Left forelimb (tissue), 1 donor: ENCODE measurements at regions not wholly inside any gene's neighbourhood (a gene's known extent, or its start where the extent isn't known, plus 50 kb on each side); places are given as distances from the start of the nearest gene placed in this dataset.
"Not testable (repeated sequence)": the region's sequence is repeated elsewhere in the genome, so short reads cannot be mapped to it uniquely, and the experiment has no call there.

Experiments
- DNase-seq: peaks from one replicate; pipeline ENCODE4 v3.0.0-alpha.2; 2018; ENCODE audit warnings: low spot score

- no peak for DNase-seq
Observed at GRCh38 chr2:216943109-216943508, 83.2 kb upstream of the TNP1 start.

- no peak for DNase-seq
Observed at GRCh38 chr2:216942465-216942864, 82.6 kb upstream of the TNP1 start.

DNA sequence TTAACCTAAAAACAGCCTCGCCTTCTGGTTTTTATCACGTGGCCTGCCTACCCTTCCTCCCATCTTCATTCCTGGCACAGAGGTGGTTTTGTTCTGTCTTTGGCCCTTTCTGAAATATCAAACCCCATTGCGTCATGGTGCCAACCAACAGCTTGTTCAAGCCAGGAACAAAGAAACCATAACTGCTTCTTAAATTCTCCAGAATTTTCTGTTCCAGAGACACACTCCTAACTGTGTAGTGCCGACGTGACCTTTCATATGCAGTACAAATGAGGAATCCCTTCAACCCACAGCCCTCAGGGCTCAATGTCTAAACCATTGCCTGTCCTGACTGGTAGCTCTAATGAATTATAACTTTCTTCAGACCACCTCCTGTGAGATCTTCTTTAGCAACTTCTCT lies 82.2 kb upstream of the TNP1 start:
- DNase-seq: no peak

DNA sequence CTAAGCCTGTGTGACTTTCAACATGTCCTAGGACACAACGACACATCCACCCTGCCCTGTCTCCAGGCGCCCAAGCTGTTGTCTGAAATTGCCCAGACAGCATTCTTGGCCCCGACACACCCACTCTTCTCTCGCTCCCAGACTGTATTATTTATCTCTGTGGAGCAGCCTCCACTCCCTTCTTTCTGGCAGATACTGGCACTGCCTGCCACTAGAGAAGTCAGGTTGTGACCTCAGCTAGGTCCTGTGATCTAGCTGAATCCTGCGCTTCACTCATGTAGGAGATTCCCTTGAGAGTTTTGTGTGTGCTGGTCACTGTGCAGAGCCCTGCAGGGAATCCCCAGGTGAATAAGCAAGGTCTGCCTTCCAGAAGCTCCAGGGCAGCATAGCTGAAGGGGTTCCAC lies 77.1 kb upstream of the TNP1 start:
- DNase-seq: no peak

DNA sequence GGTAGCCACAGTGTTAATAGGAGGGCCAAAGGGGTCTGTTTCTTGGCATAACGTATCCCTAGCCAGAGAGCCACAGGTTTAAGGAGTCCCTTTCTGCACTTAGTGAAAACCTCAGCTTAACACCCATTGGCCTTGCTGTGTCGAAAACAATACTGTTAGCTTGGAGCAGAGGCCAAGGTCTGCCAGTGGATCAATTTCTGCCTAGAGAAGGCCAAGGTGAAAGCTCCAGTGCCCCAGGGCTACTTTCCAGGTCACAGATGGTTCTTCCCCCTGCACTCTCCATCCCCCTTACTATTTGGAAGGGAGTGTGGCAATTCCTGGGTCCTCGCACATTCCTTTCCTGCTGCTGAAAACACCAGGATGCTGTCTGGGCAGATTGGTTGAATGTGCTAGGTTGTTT lies 74.8 kb upstream of the TNP1 start:
- DNase-seq: no peak

DNA sequence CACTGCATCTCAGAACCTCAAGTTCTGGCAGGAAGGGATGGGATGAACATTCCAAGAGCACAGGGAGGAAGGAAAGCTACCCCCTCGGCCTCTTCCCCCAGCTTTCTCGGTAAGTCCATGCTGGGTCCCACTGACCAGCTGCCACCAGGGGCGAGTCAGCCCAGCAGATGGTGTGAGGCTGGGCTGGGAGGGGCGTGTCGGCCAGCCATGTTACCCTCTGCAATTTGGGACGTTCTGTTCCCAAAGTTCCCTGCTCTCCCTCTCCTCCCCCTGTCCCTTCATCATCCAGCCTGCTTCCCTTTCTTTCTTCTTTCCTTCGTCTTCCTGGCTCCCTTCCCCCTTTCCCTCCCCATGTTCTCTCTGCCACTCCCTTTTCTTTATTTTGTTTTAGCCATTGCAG lies 74.3 kb upstream of the TNP1 start:
- no peak for DNase-seq

- DNase-seq: no peak
Observed at GRCh38 chr2:216932863-216933548, 73.1 kb upstream of the TNP1 start.

DNA sequence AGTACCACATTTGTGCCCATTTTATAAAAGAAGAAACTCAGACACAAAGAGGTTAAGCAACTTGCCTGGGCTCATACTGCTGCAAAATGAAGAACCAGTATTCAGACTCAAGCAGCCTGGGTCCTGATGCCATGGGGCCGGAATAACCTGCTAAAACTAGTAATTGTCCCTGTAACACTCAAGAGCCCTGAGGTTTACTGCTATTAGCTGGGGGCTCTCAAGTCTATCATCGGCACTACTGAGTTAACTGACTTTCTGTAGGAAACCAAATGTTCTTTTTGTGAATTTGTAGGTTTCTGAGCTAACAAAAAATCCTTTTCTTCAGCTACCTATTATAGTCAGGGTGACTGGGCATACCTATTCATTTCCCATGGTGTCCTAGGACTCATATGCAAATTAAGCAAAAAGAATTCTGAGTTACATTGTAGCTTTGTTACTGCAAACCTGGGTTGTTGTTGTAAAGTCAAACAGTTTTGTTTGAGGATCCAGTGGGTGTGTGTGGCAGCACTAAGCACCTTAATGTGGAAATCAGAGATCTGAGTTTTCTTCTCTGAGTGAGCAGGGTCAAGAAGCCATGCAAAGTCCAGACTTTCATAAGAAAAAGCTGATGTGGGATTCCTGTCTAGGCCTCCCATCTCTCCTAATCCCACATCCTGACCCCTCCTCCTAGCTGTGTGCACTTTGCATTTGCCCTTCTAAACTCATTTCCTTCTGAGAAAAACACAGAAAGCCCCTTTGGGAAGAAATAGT lies 72.4 kb upstream of the TNP1 start:
- DNase-seq: no peak

- no peak for DNase-seq
Observed at GRCh38 chr2:216930716-216931115, 70.9 kb upstream of the TNP1 start.

GRCh38 chr2:216929338-216929737 lies 69.5 kb upstream of the TNP1 start:
- not testable (repeated sequence) for DNase-seq

GRCh38 chr2:216927163-216927562 lies 67.3 kb upstream of the TNP1 start:
- no peak for DNase-seq

DNA sequence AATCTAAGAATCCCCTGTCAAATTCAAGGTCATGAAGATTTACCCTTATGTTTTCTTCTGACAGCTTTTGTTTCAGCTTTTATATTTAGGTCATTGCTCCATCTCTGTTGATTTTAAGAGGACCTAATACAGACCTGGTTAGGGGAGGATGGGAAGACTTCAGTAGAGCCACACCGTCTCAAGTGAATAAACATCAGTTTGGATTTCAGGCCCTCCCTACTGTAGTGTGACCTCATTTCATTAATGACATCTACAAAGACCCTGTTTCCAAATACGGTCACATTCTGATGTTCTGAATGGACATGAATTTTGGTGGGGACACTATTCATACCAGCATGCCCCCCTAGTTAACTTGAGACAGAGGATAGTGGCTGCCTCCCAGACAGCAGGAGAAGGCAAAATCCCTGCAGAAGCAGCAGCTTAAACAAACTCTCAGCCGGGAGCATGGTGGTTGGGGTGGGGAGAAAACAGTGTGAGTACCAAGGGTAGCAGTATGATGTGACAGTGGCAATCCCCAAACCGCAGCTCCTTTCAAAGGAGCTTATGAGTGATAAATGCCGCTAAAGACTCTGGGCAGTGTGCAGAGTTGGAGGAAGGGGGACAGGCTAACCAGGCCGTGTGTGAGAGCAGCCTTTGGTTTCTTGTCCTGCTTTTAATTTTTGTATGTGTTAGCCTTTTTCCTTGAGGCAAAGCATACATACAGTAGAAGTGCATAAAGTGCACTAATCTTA lies 65.9 kb upstream of the TNP1 start:
- DNase-seq: no peak

DNA sequence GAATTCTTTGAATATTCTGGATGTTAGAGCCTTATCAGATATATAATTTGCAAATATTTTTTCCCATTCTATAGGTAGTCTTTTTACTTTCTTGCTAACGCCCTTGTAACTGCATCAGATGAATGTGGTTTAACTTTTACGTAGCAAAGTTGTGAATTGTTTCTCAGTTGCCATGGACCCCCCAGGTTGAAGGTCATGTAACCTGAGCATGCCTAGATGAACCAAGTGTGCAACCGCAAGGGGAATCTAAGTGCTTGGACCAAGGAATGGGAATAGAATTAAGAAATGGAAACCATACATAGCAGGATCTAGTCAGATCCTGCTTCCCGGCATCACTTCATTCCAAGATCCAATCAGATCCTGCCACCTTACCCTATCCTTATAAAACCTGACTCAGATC lies 65.1 kb upstream of the TNP1 start:
- DNase-seq: no peak

- no peak for DNase-seq
Observed at GRCh38 chr2:216923706-216924105, 63.8 kb upstream of the TNP1 start.

- DNase-seq: no peak
Observed at GRCh38 chr2:216922175-216922780, 62.4 kb upstream of the TNP1 start.

- DNase-seq: no peak
Observed at GRCh38 chr2:216920937-216921456, 61.1 kb upstream of the TNP1 start.

DNA sequence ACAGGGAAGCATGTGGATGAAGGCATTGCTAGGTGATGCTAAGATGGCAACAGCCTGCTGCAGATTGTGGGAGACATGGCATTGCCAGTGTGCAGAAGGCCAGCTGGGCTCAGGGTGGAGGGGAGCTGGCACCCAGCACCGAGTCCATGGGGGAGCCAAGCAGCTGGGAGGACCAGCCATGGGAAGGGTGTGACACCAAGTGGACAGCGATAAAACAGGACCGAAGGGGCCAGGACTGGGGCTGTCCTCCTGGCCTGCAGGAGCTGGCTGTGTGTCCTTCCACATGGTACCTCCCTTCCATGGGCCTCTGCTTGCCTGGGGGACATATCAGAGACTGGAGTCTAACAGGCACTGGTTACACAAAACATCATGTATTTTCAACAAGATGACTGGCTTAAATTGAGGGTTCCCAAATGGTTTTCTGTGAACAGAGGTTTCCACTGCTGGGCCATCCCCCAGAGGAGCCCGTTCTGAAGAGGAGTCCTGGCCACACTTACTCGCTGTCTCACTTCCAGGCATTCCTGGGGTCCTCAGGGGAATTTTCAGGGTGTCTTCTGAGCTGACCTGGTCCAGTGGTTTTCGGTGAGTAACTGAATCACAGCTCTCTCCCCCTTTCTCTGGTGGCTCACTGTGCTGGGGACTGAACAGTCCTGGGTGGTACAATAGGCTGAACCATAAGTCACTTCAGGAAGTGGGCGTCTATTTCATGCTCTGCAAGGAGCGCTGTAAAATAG lies 60.4 kb upstream of the TNP1 start:
- no peak for DNase-seq

DNA sequence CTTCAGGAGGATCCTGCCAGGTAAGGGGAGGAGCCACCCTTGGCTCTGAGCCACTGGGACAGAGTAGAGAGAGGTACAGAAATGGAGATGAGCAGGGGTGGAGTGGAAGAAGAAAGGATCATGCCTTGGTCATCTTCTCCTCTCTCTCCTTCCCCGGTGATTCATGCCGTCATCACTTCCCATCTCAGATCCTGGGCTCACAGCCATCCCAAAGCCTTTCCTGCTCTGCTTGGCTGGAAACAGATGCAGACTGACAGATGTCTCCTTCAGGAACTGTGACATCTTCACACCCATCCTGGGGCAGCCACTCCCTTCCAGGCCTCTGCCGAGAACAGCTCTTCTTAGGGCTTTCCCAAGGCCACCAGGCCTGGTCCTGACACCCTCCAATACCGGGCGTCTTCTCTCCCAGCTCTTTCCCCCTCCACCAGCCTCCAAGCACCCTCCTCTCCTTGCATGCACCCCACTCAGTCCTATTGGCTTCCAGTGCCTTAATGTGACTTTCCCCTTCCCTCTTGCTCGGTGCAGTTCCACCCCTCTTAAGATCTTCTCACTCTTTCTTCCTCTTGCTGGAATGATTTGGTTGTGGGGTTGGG lies 58.3 kb upstream of the TNP1 start:
- no peak for DNase-seq

DNA sequence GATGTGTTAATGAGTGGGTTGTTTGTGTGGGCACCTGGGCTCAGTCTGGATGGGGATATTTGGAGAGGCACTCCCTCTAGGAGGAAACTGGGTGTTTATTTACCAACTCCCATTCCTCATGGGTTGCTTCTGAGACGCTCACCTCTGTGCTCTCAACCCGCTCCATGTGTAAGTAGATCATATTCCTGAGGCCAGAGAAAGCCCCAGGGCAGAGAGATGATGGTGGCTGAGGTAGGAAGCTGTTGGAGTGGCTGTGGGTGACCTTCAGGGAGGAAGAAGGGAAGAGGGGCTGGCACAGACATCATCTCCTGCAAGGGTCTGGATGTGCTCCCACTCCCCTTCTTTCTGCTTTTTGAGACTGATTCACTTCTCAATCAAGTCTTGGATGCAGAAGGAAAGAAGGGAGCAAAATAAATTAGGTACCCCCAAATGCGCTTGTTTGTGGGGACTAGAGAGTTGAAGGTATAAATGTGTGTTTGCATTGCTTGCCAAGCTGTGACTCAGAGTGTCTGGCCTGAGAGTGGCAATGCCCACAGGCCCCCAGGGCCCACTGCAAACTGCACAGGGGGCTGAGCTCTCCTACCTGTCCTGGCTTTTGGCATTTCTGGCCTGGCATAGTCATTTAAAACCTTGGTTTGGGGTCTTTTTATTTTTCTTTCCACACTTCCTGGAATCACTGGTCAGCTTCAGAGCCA lies 57.2 kb upstream of the TNP1 start:
- peak; percentile 30 for DNase-seq

GRCh38 chr2:216915557-216916150 lies 55.8 kb upstream of the TNP1 start:
- peak; percentile 67 for DNase-seq
